ENCODE measurements at regions not wholly inside any gene's neighbourhood (a gene's known extent, or its start where the extent isn't known, plus 50 kb on each side); places are given as distances from the start of the nearest gene placed in this dataset.

- no peak overlapping the region for H3K27ac Mint-ChIP-seq
- H3K9me3 Mint-ChIP-seq: no peaks in the 10 kb centered on the region
- DNase-seq: peak; percentile 29
- TF ChIP-seq CTCF (IDR thresholded peaks at IDR 0.05): peak; percentile 72
- no peaks in the 10 kb centered on the region; the same call in 1 of the 2 replicates for H3K27me3 Mint-ChIP-seq (ENCODE audit: insufficient read depth)
- H3K36me3 Mint-ChIP-seq (ENCODE audit: low read depth): no peaks in the 10 kb centered on the region
- H3K4me3 Mint-ChIP-seq: no peak overlapping the region
- H3K4me1 Mint-ChIP-seq (ENCODE audit: low read depth): no peaks in the 10 kb centered on the region
Measured at GRCh38 chrX:34300871-34301270, 168.8 kb upstream of the FAM47A start.

- Mint-ChIP-seq H3K27me3 (ENCODE audit: insufficient read depth) (no peaks in the 10 kb centered on the region; the same call in 1 of the 2 replicates), H3K9me3 (no peaks in the 10 kb centered on the region), H3K27ac (no peak overlapping the region), H3K4me1 (ENCODE audit: low read depth) (no peaks in the 10 kb centered on the region), H3K4me3 (no peak overlapping the region), H3K36me3 (ENCODE audit: low read depth) (no peaks in the 10 kb centered on the region)
- no peak for TF ChIP-seq CTCF (IDR thresholded peaks at IDR 0.05)
- DNase-seq: no peak
Measured at GRCh38 chrX:34299451-34299967, 167.4 kb upstream of the FAM47A start.

GRCh38 chrX:34294665-34295064, 162.6 kb upstream of the FAM47A start:
- TF ChIP-seq CTCF (IDR thresholded peaks at IDR 0.05): no peak
- H3K9me3 Mint-ChIP-seq: no peaks in the 10 kb centered on the region; the same call in 1 of the 2 replicates
- no peak overlapping the region for H3K4me3 Mint-ChIP-seq
- H3K36me3 Mint-ChIP-seq (ENCODE audit: low read depth): no peaks in the 10 kb centered on the region
- no peaks in the 10 kb centered on the region for H3K4me1 Mint-ChIP-seq (ENCODE audit: low read depth)
- H3K27me3 Mint-ChIP-seq (ENCODE audit: insufficient read depth): no peaks in the 10 kb centered on the region; the same call in 1 of the 2 replicates
- no peak for DNase-seq
- H3K27ac Mint-ChIP-seq: no peak overlapping the region

- H3K4me1 Mint-ChIP-seq (ENCODE audit: low read depth): no peaks in the 10 kb centered on the region
- no peak overlapping the region for H3K4me3 Mint-ChIP-seq
- H3K9me3 Mint-ChIP-seq: no peaks in the 10 kb centered on the region
- H3K27me3 Mint-ChIP-seq (ENCODE audit: insufficient read depth): no peaks in the 10 kb centered on the region
- DNase-seq: no peak
- no peak for TF ChIP-seq CTCF (IDR thresholded peaks at IDR 0.05)
- H3K27ac Mint-ChIP-seq: no peak overlapping the region
- no peaks in the 10 kb centered on the region for H3K36me3 Mint-ChIP-seq (ENCODE audit: low read depth)
Measured at GRCh38 chrX:34288782-34289181, 156.7 kb upstream of the FAM47A start.

GRCh38 chrX:34279866-34280560, 147.9 kb upstream of the FAM47A start:
- Mint-ChIP-seq H3K27ac (no peak overlapping the region), H3K9me3 (peaks cover 5% of the 10 kb centered on the region; the same call in 1 of the 2 replicates), H3K36me3 (ENCODE audit: low read depth) (no peaks in the 10 kb centered on the region)

More at GRCh38 chrX:34279866-34280560, 147.9 kb upstream of the FAM47A start:
- H3K4me3 Mint-ChIP-seq: no peak overlapping the region
- no peaks in the 10 kb centered on the region for H3K27me3 Mint-ChIP-seq (ENCODE audit: insufficient read depth)
- TF ChIP-seq CTCF (IDR thresholded peaks at IDR 0.05): no peak
- H3K4me1 Mint-ChIP-seq (ENCODE audit: low read depth): no peaks in the 10 kb centered on the region
- no peak for DNase-seq

All from HFFc6 (cell line).